ENCODE measurements at regions not wholly inside any gene's neighbourhood (a gene's known extent, or its start where the extent isn't known, plus 50 kb on each side); places are given as distances from the start of the nearest gene placed in this dataset.

DNA sequence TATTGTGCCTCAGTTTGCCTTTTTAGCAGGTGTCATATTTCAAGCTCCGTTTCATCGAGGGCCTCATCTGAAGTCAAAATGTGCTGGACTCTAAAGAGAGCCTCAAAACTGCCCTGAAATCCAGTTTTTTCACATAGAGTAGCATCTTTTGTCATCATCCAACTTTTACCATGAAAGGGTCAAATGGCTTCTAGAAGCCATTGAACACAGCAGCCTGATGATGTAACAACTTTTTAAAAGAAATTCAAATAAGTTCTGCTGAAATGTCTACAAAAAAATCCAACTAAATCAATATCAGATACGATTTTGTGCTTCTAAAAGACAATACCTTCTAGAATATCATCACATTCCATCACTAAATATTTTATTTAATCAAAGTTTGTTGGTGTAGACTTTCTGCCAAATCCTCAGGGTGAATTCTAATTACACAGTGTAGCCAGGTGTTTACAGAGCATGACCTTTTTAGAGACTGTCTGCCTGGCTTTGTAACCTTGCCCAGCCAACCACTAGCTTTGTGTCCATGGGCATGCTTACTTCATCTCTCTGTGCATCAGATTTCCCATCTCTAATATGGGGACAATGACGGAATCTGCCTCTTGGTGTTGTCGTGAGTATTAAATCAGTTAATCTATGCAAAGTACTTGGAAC lies 505.0 kb downstream of the EBF1 start:
- H3K4me3 ChIP-seq (ENCODE audit: low read depth, low read length), result no peak overlapping the region
- TF ChIP-seq, protein P1, sequence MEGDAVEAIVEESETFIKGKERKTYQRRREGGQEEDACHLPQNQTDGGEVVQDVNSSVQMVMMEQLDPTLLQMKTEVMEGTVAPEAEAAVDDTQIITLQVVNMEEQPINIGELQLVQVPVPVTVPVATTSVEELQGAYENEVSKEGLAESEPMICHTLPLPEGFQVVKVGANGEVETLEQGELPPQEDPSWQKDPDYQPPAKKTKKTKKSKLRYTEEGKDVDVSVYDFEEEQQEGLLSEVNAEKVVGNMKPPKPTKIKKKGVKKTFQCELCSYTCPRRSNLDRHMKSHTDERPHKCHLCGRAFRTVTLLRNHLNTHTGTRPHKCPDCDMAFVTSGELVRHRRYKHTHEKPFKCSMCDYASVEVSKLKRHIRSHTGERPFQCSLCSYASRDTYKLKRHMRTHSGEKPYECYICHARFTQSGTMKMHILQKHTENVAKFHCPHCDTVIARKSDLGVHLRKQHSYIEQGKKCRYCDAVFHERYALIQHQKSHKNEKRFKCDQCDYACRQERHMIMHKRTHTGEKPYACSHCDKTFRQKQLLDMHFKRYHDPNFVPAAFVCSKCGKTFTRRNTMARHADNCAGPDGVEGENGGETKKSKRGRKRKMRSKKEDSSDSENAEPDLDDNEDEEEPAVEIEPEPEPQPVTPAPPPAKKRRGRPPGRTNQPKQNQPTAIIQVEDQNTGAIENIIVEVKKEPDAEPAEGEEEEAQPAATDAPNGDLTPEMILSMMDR (IDR thresholded peaks at IDR 0.05; ENCODE audit: insufficient read depth, low read depth, low read length), result no peak
- no peak for DNase-seq (ENCODE audit: low read depth)

DNA sequence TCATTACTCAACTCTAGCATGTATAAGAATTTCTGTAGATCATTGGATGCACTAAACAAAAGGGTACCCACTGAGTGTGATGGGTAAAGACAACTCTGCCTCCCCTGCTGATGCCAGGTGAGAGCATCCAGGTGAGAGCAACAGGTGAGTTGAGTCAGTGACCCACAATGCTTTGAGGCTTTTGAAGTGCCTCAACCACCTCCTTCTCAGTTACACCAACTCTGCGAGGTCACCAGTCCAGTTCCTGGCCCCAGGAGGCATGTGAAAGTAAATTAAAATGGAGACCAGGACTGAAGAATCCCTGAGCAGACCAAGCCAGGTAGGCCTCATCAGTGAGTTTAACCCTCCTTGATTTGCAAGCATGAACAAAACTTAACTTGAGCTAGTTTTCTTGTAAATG lies 505.8 kb downstream of the EBF1 start:
- DNase-seq (ENCODE audit: low read depth), result no peak
- H3K4me3 ChIP-seq (ENCODE audit: low read depth, low read length), result no peak overlapping the region
- TF ChIP-seq, protein P1 (IDR thresholded peaks at IDR 0.05; ENCODE audit: insufficient read depth, low read depth, low read length), result no peak

DNA sequence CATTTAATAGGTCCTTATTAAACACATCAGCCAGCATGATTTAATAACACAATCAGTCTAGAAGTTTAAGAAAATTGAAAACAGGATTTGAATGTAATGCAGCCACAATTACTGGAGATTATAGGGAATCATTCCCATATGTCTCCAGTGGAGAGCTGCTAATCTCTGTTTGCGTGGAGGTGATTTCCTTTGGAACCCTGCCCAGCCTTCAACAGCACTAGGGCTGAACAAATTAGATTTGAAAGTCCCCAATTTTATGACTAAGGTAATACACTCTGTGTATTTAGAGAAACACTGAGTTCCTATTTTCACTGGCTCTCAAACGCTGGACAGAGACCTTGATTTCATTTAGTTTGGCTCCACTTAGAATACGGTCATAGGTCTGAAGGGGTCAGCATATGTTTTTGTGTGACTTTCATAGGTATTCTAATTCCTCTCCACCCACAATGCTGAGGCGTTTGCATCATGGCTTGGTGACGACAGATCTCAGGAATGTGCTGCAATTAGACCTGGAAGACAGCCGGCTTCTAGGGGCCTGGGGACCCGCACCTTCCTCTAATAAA lies 508.3 kb downstream of the EBF1 start:
- peak; percentile 13 for DNase-seq (ENCODE audit: low read depth)
- H3K4me3 ChIP-seq (ENCODE audit: low read depth, low read length), result no peak overlapping the region

DNA sequence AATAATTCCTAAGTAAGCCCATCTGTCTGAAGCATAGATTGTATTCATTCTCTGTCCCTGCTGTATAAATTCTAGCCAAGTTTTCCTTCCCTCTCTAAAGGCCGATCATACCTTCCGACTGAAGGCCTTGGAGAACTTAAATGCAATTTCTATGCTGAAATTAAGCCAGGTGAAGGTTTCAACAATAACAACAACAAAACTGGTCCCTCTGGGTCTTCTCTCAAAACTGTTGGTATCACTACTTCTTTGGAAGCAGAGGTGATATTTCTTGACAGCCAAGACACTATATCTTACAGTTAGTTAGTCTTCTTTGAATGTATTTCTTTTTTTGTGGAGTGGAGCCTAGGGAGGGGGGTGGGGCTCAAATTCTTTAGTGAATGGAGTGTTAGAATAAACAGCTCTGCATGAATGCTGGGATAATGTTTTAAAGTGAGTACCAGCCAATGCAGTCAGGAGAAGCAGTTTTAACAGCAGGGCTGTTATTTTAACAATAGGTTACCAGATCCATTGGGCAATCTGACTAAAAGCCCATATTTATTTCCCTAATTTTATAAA lies 508.9 kb downstream of the EBF1 start:
- TF ChIP-seq, protein P1 (IDR thresholded peaks at IDR 0.05; ENCODE audit: insufficient read depth, low read depth, low read length), result no peak
- no peak overlapping the region for H3K4me3 ChIP-seq (ENCODE audit: low read depth, low read length)
- no peak for DNase-seq (ENCODE audit: low read depth)

More for the DNA sequence above, 508.3 kb downstream of the EBF1 start:
- TF ChIP-seq, protein P1 (IDR thresholded peaks at IDR 0.05; ENCODE audit: insufficient read depth, low read depth, low read length), result no peak

GRCh38 chr5:158589939-158590338 lies 509.8 kb downstream of the EBF1 start:
- TF ChIP-seq, protein P1 (IDR thresholded peaks at IDR 0.05; ENCODE audit: insufficient read depth, low read depth, low read length), result no peak
- DNase-seq (ENCODE audit: low read depth), result no peak
- no peak overlapping the region for H3K4me3 ChIP-seq (ENCODE audit: low read depth, low read length)

DNA sequence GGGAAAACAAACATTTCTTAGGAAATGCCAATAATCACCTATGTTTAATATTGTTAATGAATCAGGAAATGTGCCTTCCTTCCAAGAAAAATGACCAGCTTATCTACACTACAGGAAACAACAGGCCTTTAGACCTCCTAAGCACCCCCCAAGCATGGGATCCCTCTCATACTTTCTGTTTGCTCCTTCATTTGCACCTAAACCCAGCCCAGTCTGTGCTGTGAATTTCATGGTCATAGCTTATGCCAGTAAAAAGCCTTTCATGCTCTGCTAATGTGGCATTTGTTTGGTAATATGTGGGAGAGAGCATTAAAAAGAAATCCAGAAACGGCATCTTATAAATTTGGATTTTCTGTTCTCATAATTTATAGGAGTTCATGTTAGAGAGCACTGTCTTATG lies 511.1 kb downstream of the EBF1 start:
- TF ChIP-seq, protein P1 (IDR thresholded peaks at IDR 0.05; ENCODE audit: insufficient read depth, low read depth, low read length), result no peak
- DNase-seq (ENCODE audit: low read depth), result no peak

More for the DNA sequence above, 511.1 kb downstream of the EBF1 start:
- H3K4me3 ChIP-seq (ENCODE audit: low read depth, low read length), result no peak overlapping the region
